SK-N-SH (cell line): ENCODE measurements at regions not wholly inside any gene's neighbourhood (a gene's known extent, or its start where the extent isn't known, plus 50 kb on each side); places are given as distances from the start of the nearest gene placed in this dataset.

Source experiments
- CTCF ChIA-PET: fragments of 300-600, 350-600 bp; formaldehyde crosslinking; extraction: SDS; loops from one replicate; lab custom pipeline; 2021; lab: Yijun Ruan, JAX
- POLR2A ChIA-PET: fragments of 350-600 bp; sonication (Branson Sonifier 250); formaldehyde crosslinking; extraction: SDS; loops from one replicate; lab custom pipeline; 2020; ENCODE audit warnings: antibody characterized with exemption, inconsistent platforms; lab: Yijun Ruan, JAX
- DNase-seq: peaks from one replicate; pipeline ENCODE4 v3.0.0; 2012
- H2AFZ ChIP-seq: fragments of 200-600 bp; sonication (generic); 2 replicates; pipeline ENCODE4 v1.8.1; 2016; ENCODE audit warnings: antibody characterized with exemption, mild to moderate bottlenecking, low read depth
- H3F3A ChIP-seq: fragments of 200-600 bp; sonication (generic); replicated peaks from 2 replicates; pipeline ENCODE3; 2016; ENCODE audit warnings: antibody characterized with exemption, mild to moderate bottlenecking; ENCODE audit not compliant: insufficient read depth
- H3K27ac ChIP-seq, 2 experiments: fragments of 200-500 bp in 1 of 2; fragments of 200-600 bp in 1 of 2; sonication (Bioruptor generic) in 1 of 2; sonication (generic), shearing (Covaris generic) in 1 of 2; 2 replicates each; pipeline versions ENCODE4 v1.5.1 to v1.6.1; 2014 to 2016; ENCODE audit warnings: low read depth in 2 of 2, inconsistent platforms in 1 of 2, low read length in 1 of 2, mild to moderate bottlenecking in 1 of 2, mixed read lengths in 1 of 2
- H3K27me3 ChIP-seq: fragments of 200-600 bp; sonication (generic), shearing (Covaris generic); 2 replicates; pipeline ENCODE4 v1.6.1; 2016; ENCODE audit warnings: mixed run types; ENCODE audit not compliant: insufficient read depth
- H3K36me3 ChIP-seq, 2 experiments: fragments of 200-500 bp in 1 of 2; fragments of 200-600 bp in 1 of 2; sonication (Bioruptor generic) in 1 of 2; sonication (generic) in 1 of 2; replicated peaks in 1 of 2; 2 replicates each; pipeline versions ENCODE3 to v1.5.1; 2014 to 2016; ENCODE audit warnings: low read length in 1 of 2, mild to moderate bottlenecking in 1 of 2; ENCODE audit not compliant: insufficient read depth in 2 of 2, control insufficient read depth in 1 of 2
- H3K4me1 ChIP-seq, 2 experiments: fragments of 200-500 bp in 1 of 2; fragments of 200-600 bp in 1 of 2; sonication (Bioruptor generic) in 1 of 2; sonication (generic), shearing (Covaris generic) in 1 of 2; 2 replicates each; pipeline versions ENCODE4 v1.5.1 to v1.6.1; 2014 to 2016; ENCODE audit warnings: low read depth in 1 of 2, low read length in 1 of 2, mixed run types in 1 of 2; ENCODE audit not compliant: insufficient read depth in 2 of 2, control insufficient read depth in 1 of 2
- H3K4me2 ChIP-seq: fragments of 200-600 bp; sonication (generic), shearing (Covaris generic); 2 replicates; pipeline ENCODE4 v1.6.1; 2017; ENCODE audit warnings: mixed run types
- H3K4me3 ChIP-seq, 2 experiments: fragments of 200-500 bp in 1 of 2; fragments of 200-600 bp in 1 of 2; sonication (Bioruptor generic) in 1 of 2; sonication (generic), shearing (Covaris generic) in 1 of 2; 2 replicates each; pipeline versions ENCODE4 v1.5.1 to v1.8.1; 2014 to 2016; ENCODE audit warnings: low read depth in 2 of 2, inconsistent platforms in 1 of 2, low read length in 1 of 2, mild to moderate bottlenecking in 1 of 2, mixed read lengths in 1 of 2, moderate library complexity in 1 of 2
- H3K79me2 ChIP-seq: fragments of 200-600 bp; sonication (generic); 2 replicates; pipeline ENCODE4 v1.8.1; 2017; ENCODE audit warnings: mild to moderate bottlenecking; ENCODE audit not compliant: insufficient read depth
- H3K9ac ChIP-seq: fragments of 200-600 bp; sonication (generic); 2 replicates; pipeline ENCODE4 v1.6.1; 2017; ENCODE audit warnings: mixed run types
- H3K9me2 ChIP-seq: fragments of 200-600 bp; sonication (generic); 2 replicates; pipeline ENCODE4 v1.6.1; 2017; ENCODE audit warnings: mixed run types
- H3K9me3 ChIP-seq: fragments of 200-600 bp; sonication (generic); 2 replicates; pipeline ENCODE4 v1.6.1; 2017; ENCODE audit warnings: mixed run types, mild to moderate bottlenecking, moderate library complexity
- H4K20me1 ChIP-seq: fragments of 200-600 bp; sonication (generic); 2 replicates; pipeline ENCODE4 v1.6.1; 2017; ENCODE audit warnings: mild to moderate bottlenecking, mixed run types; ENCODE audit not compliant: insufficient read depth
- FOXM1 ChIP-seq: IDR thresholded peaks from 2 replicates; pipeline ENCODE4 v1.4.0; 2012; ENCODE audit warnings: low read depth, mild to moderate bottlenecking
- MEF2A ChIP-seq: IDR thresholded peaks from 2 replicates; pipeline ENCODE4 v1.4.0; 2012; ENCODE audit warnings: low read depth, borderline replicate concordance
- POLR2AphosphoS5 ChIP-seq: IDR thresholded peaks from 2 replicates; pipeline ENCODE4 v1.6.1; 2012; ENCODE audit warnings: low read depth, low read length
- RCOR1 ChIP-seq: fragments of 150-350 bp; IDR thresholded peaks from 2 replicates; pipeline ENCODE4 v1.6.1; 2017; ENCODE audit warnings: antibody characterized with exemption, low read length
- REST ChIP-seq: IDR thresholded peaks from 2 replicates; pipeline ENCODE4 v1.6.1; 2012; ENCODE audit warnings: mild to moderate bottlenecking, low read depth, low read length, moderate library complexity
- YY1 ChIP-seq: IDR thresholded peaks from 2 replicates; pipeline ENCODE4 v1.4.0; 2012; ENCODE audit warnings: low read depth, mild to moderate bottlenecking
- WGBS: methylation state at CpG from one replicate; pipeline ENCODE4 v1.1.6; 2017; ENCODE audit warnings: low lambda C conversion rate; 5-methylcytosine and 5-hydroxymethylcytosine counted together
- TF ChIP-seq, protein P1 (sequence below): IDR thresholded peaks from 2 replicates; pipeline ENCODE4 v1.4.0; 2012; ENCODE audit warnings: low read depth

- Histone ChIP-seq H3K4me1 (no peaks in the 10 kb centered on the region), H3K27ac (no peak overlapping the region), H3K9me3 (no peaks in the 10 kb centered on the region), H3K4me3 (no peak overlapping the region), H4K20me1 (no peaks in the 10 kb centered on the region), H3K9me2 (no peaks in the 10 kb centered on the region), H3K79me2 (no peaks in the 10 kb centered on the region), H3K4me2 (no peak overlapping the region), H3K27me3 (no peaks in the 10 kb centered on the region), H3K9ac (no peak overlapping the region), H2AFZ (no peak overlapping the region), H3K36me3 (no peaks in the 10 kb centered on the region), H3F3A (no peaks in the 10 kb centered on the region)
- ChIA-PET POLR2A (no interaction called here), CTCF (interaction anchor here (1.2 kb wide), 1 partner anchor 10 kb away, joined by 3 read pairs; no protein-coding TSS in a partner anchor)
- TF ChIP-seq, protein P1, sequence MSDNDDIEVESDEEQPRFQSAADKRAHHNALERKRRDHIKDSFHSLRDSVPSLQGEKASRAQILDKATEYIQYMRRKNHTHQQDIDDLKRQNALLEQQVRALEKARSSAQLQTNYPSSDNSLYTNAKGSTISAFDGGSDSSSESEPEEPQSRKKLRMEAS: no peak
- TF ChIP-seq FOXM1 (no peak), REST (no peak), MEF2A (no peak), POLR2AphosphoS5 (no peak)
- WGBS: 39% methylated on average over 1 of the region's 1 CpG
- DNase-seq: no peak
These were observed 1393.4 kb downstream of the FAM181B start for GRCh38 chr11:81340225-81340624.

DNA sequence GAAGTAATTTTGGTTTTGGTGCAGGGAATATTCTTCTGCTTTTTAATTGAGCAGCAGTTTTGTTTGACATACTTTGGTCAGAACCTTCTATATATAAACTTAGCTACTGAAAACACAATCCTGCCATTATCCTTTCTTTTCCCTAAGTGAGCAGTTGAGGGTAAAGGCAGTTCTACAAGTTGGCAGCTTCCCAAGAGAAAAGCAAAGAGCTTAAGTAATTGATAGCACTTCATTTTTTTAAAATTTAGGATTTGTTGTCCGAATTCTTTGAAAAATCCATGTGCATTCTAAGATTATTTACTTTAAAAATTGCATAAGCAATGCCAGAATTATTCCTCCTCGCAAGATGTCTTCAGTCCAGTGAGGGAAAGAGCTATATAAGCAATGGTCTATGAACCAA lies 1394.1 kb downstream of the FAM181B start:
- 10% methylated on average over 2 of the region's 2 CpGs for WGBS
- H3K4me3 ChIP-seq: no peak overlapping the region
- TF ChIP-seq RCOR1: no peak
- TF ChIP-seq, all 33 proteins: peak for 0

DNA sequence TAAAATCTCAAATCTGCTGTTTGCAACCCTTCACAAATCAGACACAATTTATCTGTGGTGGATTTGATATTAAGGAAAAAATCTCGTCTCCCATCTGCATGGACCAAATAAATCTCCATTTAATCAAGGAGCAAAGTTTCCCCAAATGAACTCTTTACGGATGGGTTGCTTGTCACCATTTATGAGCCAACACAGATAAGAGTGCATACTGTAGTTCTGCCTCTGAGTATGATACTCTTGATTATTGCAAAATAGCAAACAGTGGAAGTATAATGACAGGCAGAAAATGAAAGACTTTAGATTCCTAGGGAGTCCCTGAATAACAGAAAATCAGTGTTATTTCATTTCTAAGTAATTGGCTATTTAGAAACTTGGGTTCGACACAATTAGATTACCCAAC lies 1395.9 kb downstream of the FAM181B start:
- H3K27me3 ChIP-seq: no peaks in the 10 kb centered on the region
- no peak for TF ChIP-seq YY1
- TF ChIP-seq, all 33 proteins: peak for 0
- ChIA-PET CTCF (no interaction called here), POLR2A (no interaction called here)
- no peak overlapping the region for H3K4me3 ChIP-seq
- no peak overlapping the region for H2AFZ ChIP-seq
- H3K9ac ChIP-seq: no peak overlapping the region
- no peaks in the 10 kb centered on the region for H3F3A ChIP-seq
- no peaks in the 10 kb centered on the region for H3K9me3 ChIP-seq
- H3K79me2 ChIP-seq: no peaks in the 10 kb centered on the region
- no peaks in the 10 kb centered on the region for H3K36me3 ChIP-seq
- no peaks in the 10 kb centered on the region for H3K4me1 ChIP-seq
- H3K9me2 ChIP-seq: no peaks in the 10 kb centered on the region
- no peak for DNase-seq
- no peaks in the 10 kb centered on the region for H4K20me1 ChIP-seq
- H3K27ac ChIP-seq: no peak overlapping the region
- H3K4me2 ChIP-seq: no peak overlapping the region
- 11% methylated on average over 3 of the region's 3 CpGs for WGBS

More for the DNA sequence above, 1394.1 kb downstream of the FAM181B start:
- Histone ChIP-seq H2AFZ (no peak overlapping the region), H3K9ac (no peak overlapping the region), H3F3A (no peaks in the 10 kb centered on the region), H3K36me3 (no peaks in the 10 kb centered on the region), H4K20me1 (no peaks in the 10 kb centered on the region), H3K79me2 (no peaks in the 10 kb centered on the region), H3K4me1 (no peaks in the 10 kb centered on the region), H3K9me3 (no peaks in the 10 kb centered on the region), H3K9me2 (no peaks in the 10 kb centered on the region), H3K27ac (no peak overlapping the region), H3K27me3 (no peaks in the 10 kb centered on the region), H3K4me2 (no peak overlapping the region)
- POLR2A ChIA-PET: no interaction called here
- CTCF ChIA-PET: interaction anchor here (1.2 kb wide), 1 partner anchor 9 kb away, joined by 3 read pairs; no protein-coding TSS in a partner anchor
- no peak for DNase-seq
